ENCODE measurements at regions not wholly inside any gene's neighbourhood (a gene's known extent, or its start where the extent isn't known, plus 50 kb on each side); places are given as distances from the start of the nearest gene placed in this dataset.
A peak's percentile ranks its signal among the peaks of the same experiment; 100 is the strongest.

DNA sequence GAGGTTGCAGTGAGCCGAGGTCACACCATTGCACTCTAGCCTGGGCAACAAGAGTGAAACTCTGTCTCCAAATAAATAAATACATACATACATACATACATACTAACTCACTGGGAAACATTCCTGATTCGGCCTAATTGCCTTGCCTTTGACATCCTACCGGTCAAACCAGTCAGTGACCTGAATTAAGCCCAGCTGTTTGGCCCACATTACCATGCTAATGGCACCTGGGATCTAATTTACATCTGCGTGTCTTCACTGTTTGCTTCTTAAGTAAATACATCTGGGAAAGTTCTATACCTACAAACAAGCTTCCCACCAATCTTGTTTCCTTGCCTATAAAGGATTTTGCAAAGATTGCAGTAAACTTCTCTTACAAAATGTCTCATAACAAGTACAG is 230.2 kb upstream of the ZC3H15 start:
- no peak overlapping the region for H3K27ac ChIP-seq
- H3K36me3 ChIP-seq: no peaks in the 10 kb centered on the region
- intact Hi-C loops (cut with DNase I): loop anchor here in 2 of 10 donors (10.0 kb wide), 2 partner anchors 651 to 961 kb away; no protein-coding TSS in a partner anchor
- no peak for ATAC-seq
- TF ChIP-seq, protein P1, sequence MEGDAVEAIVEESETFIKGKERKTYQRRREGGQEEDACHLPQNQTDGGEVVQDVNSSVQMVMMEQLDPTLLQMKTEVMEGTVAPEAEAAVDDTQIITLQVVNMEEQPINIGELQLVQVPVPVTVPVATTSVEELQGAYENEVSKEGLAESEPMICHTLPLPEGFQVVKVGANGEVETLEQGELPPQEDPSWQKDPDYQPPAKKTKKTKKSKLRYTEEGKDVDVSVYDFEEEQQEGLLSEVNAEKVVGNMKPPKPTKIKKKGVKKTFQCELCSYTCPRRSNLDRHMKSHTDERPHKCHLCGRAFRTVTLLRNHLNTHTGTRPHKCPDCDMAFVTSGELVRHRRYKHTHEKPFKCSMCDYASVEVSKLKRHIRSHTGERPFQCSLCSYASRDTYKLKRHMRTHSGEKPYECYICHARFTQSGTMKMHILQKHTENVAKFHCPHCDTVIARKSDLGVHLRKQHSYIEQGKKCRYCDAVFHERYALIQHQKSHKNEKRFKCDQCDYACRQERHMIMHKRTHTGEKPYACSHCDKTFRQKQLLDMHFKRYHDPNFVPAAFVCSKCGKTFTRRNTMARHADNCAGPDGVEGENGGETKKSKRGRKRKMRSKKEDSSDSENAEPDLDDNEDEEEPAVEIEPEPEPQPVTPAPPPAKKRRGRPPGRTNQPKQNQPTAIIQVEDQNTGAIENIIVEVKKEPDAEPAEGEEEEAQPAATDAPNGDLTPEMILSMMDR (IDR thresholded peaks at IDR 0.05): no peak
- H3K4me3 ChIP-seq: no peak overlapping the region
- H3K4me1 ChIP-seq: peaks cover 0 to 3% (median 0%) of the 10 kb centered on the region in 9 donors
- 87% methylated on average over 4 of the region's 4 CpGs for WGBS, 2 donors
- peaks cover 0 to 14% (median 0%) of the 10 kb centered on the region in 11 donors for H3K9me3 ChIP-seq
- no peaks in the 10 kb centered on the region for H3K27me3 ChIP-seq
- DNase-seq: no peak

DNA sequence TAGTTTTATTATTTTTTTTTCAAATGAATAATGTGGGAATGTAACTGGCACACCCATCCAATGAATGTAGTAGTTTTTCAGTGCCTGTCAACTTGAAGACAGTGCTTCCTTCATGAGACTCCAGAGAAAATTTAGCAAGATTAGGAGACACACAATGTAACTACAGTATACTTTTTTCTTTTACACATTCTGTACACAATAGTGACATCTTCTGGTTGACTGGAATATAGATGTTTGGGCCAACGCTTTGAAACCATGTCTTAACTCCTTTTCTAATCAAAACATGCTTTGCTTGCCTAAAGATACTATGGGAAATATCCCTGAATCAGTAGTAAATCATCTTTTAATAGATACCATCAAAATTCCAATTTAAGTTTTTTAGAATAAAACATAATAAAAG is 229.5 kb upstream of the ZC3H15 start:
- DNase-seq (no peak), ATAC-seq (peak in 1 of 8 donors; percentile 50)
- H3K27ac ChIP-seq: no peak overlapping the region
- no peaks in the 10 kb centered on the region for H3K36me3 ChIP-seq
- TF ChIP-seq, protein P1 (IDR thresholded peaks at IDR 0.05): peak in 7 of 9 donors; percentile 43 to 67 (median 65)
- 13 to 14% methylated on average over 1 of the region's 1 CpG for WGBS, 2 donors
- intact Hi-C loops (cut with DNase I): loop anchor here in 2 of 10 donors (10.0 kb wide), 2 partner anchors 652 to 962 kb away; no protein-coding TSS in a partner anchor
- H3K9me3 ChIP-seq: peaks cover 0 to 14% (median 0%) of the 10 kb centered on the region in 11 donors
- H3K4me3 ChIP-seq: no peak overlapping the region
- peaks cover 0 to 3% (median 0%) of the 10 kb centered on the region in 9 donors for H3K4me1 ChIP-seq
- no peaks in the 10 kb centered on the region for H3K27me3 ChIP-seq

DNA sequence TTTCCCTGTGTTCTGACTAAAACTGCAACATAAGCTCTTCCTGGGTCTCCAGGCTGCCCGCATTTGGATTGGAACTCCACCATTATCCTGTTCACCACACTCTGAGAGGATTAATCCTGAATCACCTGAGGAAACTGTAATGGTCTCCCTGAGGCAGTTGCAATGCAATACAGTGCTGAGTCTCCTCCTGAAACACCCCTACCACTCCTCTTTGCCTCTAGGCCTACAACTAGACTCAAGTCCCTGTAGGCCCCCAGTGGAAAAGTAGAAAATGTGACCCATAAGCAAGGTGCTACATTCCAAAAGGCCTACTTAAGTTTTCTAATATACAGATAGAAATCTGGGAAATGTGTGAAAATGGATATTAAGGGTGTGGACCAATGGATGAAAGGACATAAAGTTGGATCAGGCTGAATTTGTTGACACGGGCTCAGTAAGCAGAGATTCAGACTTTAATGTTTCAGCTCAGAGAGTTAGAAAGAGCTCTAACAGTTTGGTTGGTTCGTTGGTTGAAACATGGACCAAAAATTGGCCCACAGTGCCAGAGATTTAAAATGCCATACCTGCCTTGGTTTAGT is 222.3 kb upstream of the ZC3H15 start:
- Histone ChIP-seq H3K4me1 (no peaks in the 10 kb centered on the region), H3K36me3 (no peaks in the 10 kb centered on the region), H3K27ac (no peak overlapping the region), H3K4me3 (no peak overlapping the region), H3K27me3 (no peaks in the 10 kb centered on the region), H3K9me3 (peaks cover 0 to 25% (median 0%) of the 10 kb centered on the region in 11 donors)
- intact Hi-C loops (cut with DNase I): no loop called here
- ATAC-seq (no peak), DNase-seq (no peak)
- TF ChIP-seq, protein P1 (IDR thresholded peaks at IDR 0.05): no peak
- 95 to 96% methylated on average over 3 of the region's 3 CpGs for WGBS, 2 donors

DNA sequence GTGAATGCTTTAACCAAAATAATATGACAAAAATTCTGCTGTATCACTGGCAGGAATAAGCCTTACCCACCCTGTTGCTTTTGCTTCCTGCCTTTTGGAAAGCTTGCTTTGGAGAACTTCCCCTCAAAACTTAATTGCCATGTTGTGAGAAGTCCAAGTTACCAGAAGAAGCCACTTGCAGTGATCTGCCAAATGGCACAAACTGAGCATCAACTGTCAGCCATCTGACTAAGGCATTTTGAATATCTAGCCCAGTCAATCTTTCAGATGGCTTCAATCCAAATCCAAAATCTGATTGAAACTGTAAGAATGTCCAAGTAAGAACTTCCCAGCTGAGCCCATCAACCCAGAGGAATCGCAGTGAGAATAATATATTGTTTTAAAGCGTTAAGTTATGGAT is 216.5 kb upstream of the ZC3H15 start:
- 98 to 99% methylated on average over 2 of the region's 2 CpGs for WGBS, 2 donors
- ATAC-seq: no peak
- Histone ChIP-seq H3K36me3 (no peaks in the 10 kb centered on the region), H3K27ac (no peak overlapping the region), H3K27me3 (no peaks in the 10 kb centered on the region), H3K4me1 (no peaks in the 10 kb centered on the region), H3K4me3 (no peak overlapping the region), H3K9me3 (peaks cover 0 to 34% (median 4%) of the 10 kb centered on the region in 11 donors)
- TF ChIP-seq, protein P1 (IDR thresholded peaks at IDR 0.05): no peak
- intact Hi-C loops (cut with DNase I): no loop called here
- no peak for DNase-seq
